Left ventricle myocardium inferior (tissue), 1 donor: ENCODE measurements at regions not wholly inside any gene's neighbourhood (a gene's known extent, or its start where the extent isn't known, plus 50 kb on each side); places are given as distances from the start of the nearest gene placed in this dataset.
A peak's percentile ranks its signal among the peaks of the same experiment; 100 is the strongest.
"Not testable (repeated sequence)": the region's sequence is repeated elsewhere in the genome, so short reads cannot be mapped to it uniquely, and the experiment has no call there.

Experiments
- DNase-seq: peaks from one replicate; pipeline ENCODE4 v3.0.0-alpha.2; 2020
- H3K27ac ChIP-seq: fragments of 200-600 bp; replicated peaks from 2 replicates; pipeline ENCODE4 v1.8.0; 2021
- H3K27me3 ChIP-seq: fragments of 200-600 bp; 2 replicates; pipeline ENCODE4 v1.8.0; 2021; ENCODE audit warnings: low read depth
- H3K36me3 ChIP-seq: fragments of 200-600 bp; 2 replicates; pipeline ENCODE4 v1.8.0; 2021
- H3K4me1 ChIP-seq: fragments of 200-600 bp; 2 replicates; pipeline ENCODE4 v1.8.0; 2021
- H3K4me3 ChIP-seq: fragments of 200-600 bp; 2 replicates; pipeline ENCODE4 v1.8.0; 2021; ENCODE audit warnings: mild to moderate bottlenecking, moderate library complexity
- H3K9me3 ChIP-seq: fragments of 200-600 bp; replicated peaks from 2 replicates; pipeline ENCODE4 v1.8.0; 2021
- CTCF ChIP-seq: fragments of 200-600 bp; IDR thresholded peaks from 2 replicates; pipeline ENCODE4 v1.8.0; 2021; ENCODE audit warnings: antibody characterized with exemption, mild to moderate bottlenecking, borderline replicate concordance
- intact Hi-C: fragments of 100-400 bp; cut with micrococcal nuclease; formaldehyde crosslinking; loops from one replicate; pipeline ENCODE4 v1.11.0; 2022
- donor health status: DM: no; HTN: yes; CAD: no; lungs with severe emphysema.

- H3K27me3 ChIP-seq = no peaks in the 10 kb centered on the region
- H3K4me1 ChIP-seq = peaks cover 4% of the 10 kb centered on the region
- H3K9me3 ChIP-seq = no peaks in the 10 kb centered on the region
- DNase-seq = no peak
- TF ChIP-seq CTCF = no peak
- no peak overlapping the region for H3K27ac ChIP-seq
- H3K4me3 ChIP-seq = no peak overlapping the region
- intact Hi-C loops = no loop called here
- H3K36me3 ChIP-seq = no peaks in the 10 kb centered on the region
Observed at GRCh38 chr4:38415682-38416081, 248.3 kb upstream of the KLF3 start.

- intact Hi-C loops = no loop called here
- no peak for TF ChIP-seq CTCF
- H3K9me3 ChIP-seq = no peaks in the 10 kb centered on the region
Observed at GRCh38 chr4:38416450-38417014, 247.5 kb upstream of the KLF3 start.

GRCh38 chr4:38420254-38420653 is 243.7 kb upstream of the KLF3 start:
- H3K4me1 ChIP-seq, H3K36me3 ChIP-seq, H3K27ac ChIP-seq, H3K9me3 ChIP-seq, H3K4me3 ChIP-seq, H3K27me3 ChIP-seq, DNase-seq, intact Hi-C loops: not testable (repeated sequence)

More at GRCh38 chr4:38416450-38417014, 247.5 kb upstream of the KLF3 start:
- Histone ChIP-seq H3K4me3 (no peak overlapping the region), H3K36me3 (no peaks in the 10 kb centered on the region), H3K27me3 (no peaks in the 10 kb centered on the region), H3K4me1 (peaks cover 4% of the 10 kb centered on the region), H3K27ac (no peak overlapping the region)
- no peak for DNase-seq

- Histone ChIP-seq H3K9me3 (no peaks in the 10 kb centered on the region), H3K36me3 (no peaks in the 10 kb centered on the region), H3K4me3 (no peak overlapping the region), H3K4me1 (no peaks in the 10 kb centered on the region), H3K27ac (no peak overlapping the region), H3K27me3 (no peaks in the 10 kb centered on the region)
- TF ChIP-seq CTCF = no peak
- intact Hi-C loops = no loop called here
- no peak for DNase-seq
Observed at GRCh38 chr4:38422850-38423249, 241.1 kb upstream of the KLF3 start.

- Histone ChIP-seq H3K27ac (no peak overlapping the region), H3K4me1 (no peaks in the 10 kb centered on the region), H3K9me3 (no peaks in the 10 kb centered on the region), H3K4me3 (no peak overlapping the region), H3K27me3 (no peaks in the 10 kb centered on the region), H3K36me3 (no peaks in the 10 kb centered on the region)
- intact Hi-C loops = no loop called here
- DNase-seq = peak; percentile 18
- TF ChIP-seq CTCF = no peak
Observed at GRCh38 chr4:38424151-38424871, 239.7 kb upstream of the KLF3 start.

GRCh38 chr4:38426532-38426931 is 237.5 kb upstream of the KLF3 start:
- H3K4me3 ChIP-seq = no peak overlapping the region
- H3K27ac ChIP-seq = no peak overlapping the region
- no peak for TF ChIP-seq CTCF
- no peak for DNase-seq
- H3K36me3 ChIP-seq = no peaks in the 10 kb centered on the region
- no peaks in the 10 kb centered on the region for H3K4me1 ChIP-seq
- H3K27me3 ChIP-seq = no peaks in the 10 kb centered on the region
- no peaks in the 10 kb centered on the region for H3K9me3 ChIP-seq
- intact Hi-C loops = no loop called here
